Keratinocyte (primary cell): ENCODE measurements at regions not wholly inside any gene's neighbourhood (a gene's known extent, or its start where the extent isn't known, plus 50 kb on each side); places are given as distances from the start of the nearest gene placed in this dataset.
"Not testable (repeated sequence)": the region's sequence is repeated elsewhere in the genome, so short reads cannot be mapped to it uniquely, and the experiment has no call there.

Experiments
- DNase-seq: peaks from one replicate; pipeline ENCODE4 v3.0.0-alpha.2; 2011; ENCODE audit warnings: low read depth, missing footprints, low spot score
- FAIRE-seq: peaks from 2 replicates; lab custom pipeline; 2011; peaks lifted over from hg19 to GRCh38; lab: Jason Lieb, UNC
- H2AFZ ChIP-seq: 2 replicates; pipeline ENCODE4 v1.6.0; 2012; ENCODE audit warnings: low read length, control low read depth, inconsistent platforms; ENCODE audit not compliant: control insufficient read depth
- H3K27ac ChIP-seq: 2 replicates; pipeline ENCODE4 v1.5.1; 2011; ENCODE audit warnings: low read length; ENCODE audit not compliant: control insufficient read depth, insufficient read depth
- H3K27me3 ChIP-seq: 3 replicates; pipeline ENCODE4 v1.6.0; 2011; ENCODE audit warnings: low read length; ENCODE audit not compliant: control insufficient read depth, insufficient read depth; ENCODE audit errors: extremely low read depth
- H3K36me3 ChIP-seq, 2 experiments: 2 replicates in 1 of 2; 3 replicates in 1 of 2; pipeline ENCODE4 v1.5.1; 2011; ENCODE audit warnings: low read length in 2 of 2, mild to moderate bottlenecking in 1 of 2; ENCODE audit not compliant: control insufficient read depth in 2 of 2, insufficient read depth in 2 of 2; ENCODE audit errors: extremely low read depth in 1 of 2
- H3K4me1 ChIP-seq: 3 replicates; pipeline ENCODE4 v1.5.1; 2011; ENCODE audit warnings: low read length; ENCODE audit not compliant: control insufficient read depth, insufficient read depth; ENCODE audit errors: extremely low read depth
- H3K4me2 ChIP-seq: 3 replicates; pipeline ENCODE4 v1.6.0; 2011; ENCODE audit warnings: low read depth, low read length; ENCODE audit not compliant: control insufficient read depth, insufficient read depth; ENCODE audit errors: extremely low read depth
- H3K4me3 ChIP-seq, 3 experiments: fragments of 200-600 bp in 1 of 3; sonication (generic) in 1 of 3; 2 replicates in 2 of 3; 3 replicates in 1 of 3; pipeline ENCODE4 v1.5.1; 2011 to 2016; ENCODE audit warnings: low read length in 3 of 3, mild to moderate bottlenecking in 3 of 3, control low read depth in 2 of 3, inconsistent platforms in 1 of 3, low read depth in 1 of 3, mixed read lengths in 1 of 3, mixed run types in 1 of 3, moderate library complexity in 1 of 3; ENCODE audit not compliant: control insufficient read depth in 2 of 3, insufficient read depth in 2 of 3; ENCODE audit errors: extremely low read depth in 1 of 3
- H3K79me2 ChIP-seq: 2 replicates; pipeline ENCODE4 v1.6.0; 2012; ENCODE audit warnings: low read length; ENCODE audit not compliant: control insufficient read depth, insufficient read depth
- H3K9ac ChIP-seq: 3 replicates; pipeline ENCODE4 v1.6.0; 2011; ENCODE audit warnings: low read length; ENCODE audit not compliant: control insufficient read depth, insufficient read depth; ENCODE audit errors: extremely low read depth
- H3K9me1 ChIP-seq: 3 replicates; pipeline ENCODE4 v1.6.0; 2011; ENCODE audit warnings: low read length; ENCODE audit not compliant: control insufficient read depth, insufficient read depth; ENCODE audit errors: extremely low read depth
- H3K9me3 ChIP-seq: 2 replicates; pipeline ENCODE4 v1.5.1; 2012; ENCODE audit warnings: low read depth, low read length; ENCODE audit not compliant: control insufficient read depth
- H4K20me1 ChIP-seq: 3 replicates; pipeline ENCODE4 v1.6.0; 2011; ENCODE audit warnings: low read length; ENCODE audit not compliant: control insufficient read depth, insufficient read depth; ENCODE audit errors: extremely low read depth
- EZH2 ChIP-seq: IDR thresholded peaks from one replicate; pipeline ENCODE4 v1.6.1; 2012; ENCODE audit warnings: inconsistent platforms, mild to moderate bottlenecking, low read length, moderate library complexity
- dilution Hi-C: fragments of 300-500 bp; cut with MboI; formaldehyde crosslinking; loops from one replicate; pipeline ENCODE4 v1.7.0; 2020; ENCODE audit warnings: low sequenced_read_pairs; ENCODE audit not compliant: extremely low pct_ligation_motif_present
- TF ChIP-seq, protein P1 (sequence below), 3 experiments: IDR thresholded peaks in 1 of 3; conservative IDR thresholded peaks in 1 of 3; optimal IDR thresholded peaks in 1 of 3; 2 replicates in 2 of 3; 3 replicates in 1 of 3; pipeline versions ENCODE3 to v1.5.1; 2011; ENCODE audit warnings: low read length in 3 of 3, mild to moderate bottlenecking in 3 of 3, moderate library complexity in 2 of 3, control low read depth in 1 of 3, inconsistent platforms in 1 of 3; ENCODE audit not compliant: insufficient read depth in 2 of 3; ENCODE audit errors: extremely low read depth in 1 of 3

DNA sequence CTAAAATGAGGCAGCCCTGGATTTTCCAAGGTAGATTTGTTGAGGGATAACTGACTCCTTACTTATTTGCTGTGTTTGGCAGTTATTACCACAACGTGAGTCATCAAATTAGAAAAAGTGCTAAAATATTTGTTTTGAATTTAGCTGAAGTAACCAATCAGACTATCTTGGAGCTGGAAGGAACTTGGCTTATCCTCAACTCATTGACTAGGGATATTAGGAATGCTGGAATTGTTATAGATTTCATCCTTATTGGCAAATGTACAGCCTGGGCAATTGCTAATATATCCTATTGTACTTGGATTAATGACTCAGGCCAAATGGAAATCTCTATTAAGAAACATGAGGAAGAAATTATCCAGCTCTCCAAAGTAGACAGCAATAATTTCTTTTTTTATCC lies 1189.0 kb upstream of the LRRN3 start:
- peaks cover 2% of the 10 kb centered on the region for H3K4me1 ChIP-seq
- dilution Hi-C loops = no loop called here
- no peak overlapping the region for H3K4me2 ChIP-seq
- no peaks in the 10 kb centered on the region for H3K9me1 ChIP-seq
- no peak overlapping the region for H3K27ac ChIP-seq
- TF ChIP-seq, protein P1, sequence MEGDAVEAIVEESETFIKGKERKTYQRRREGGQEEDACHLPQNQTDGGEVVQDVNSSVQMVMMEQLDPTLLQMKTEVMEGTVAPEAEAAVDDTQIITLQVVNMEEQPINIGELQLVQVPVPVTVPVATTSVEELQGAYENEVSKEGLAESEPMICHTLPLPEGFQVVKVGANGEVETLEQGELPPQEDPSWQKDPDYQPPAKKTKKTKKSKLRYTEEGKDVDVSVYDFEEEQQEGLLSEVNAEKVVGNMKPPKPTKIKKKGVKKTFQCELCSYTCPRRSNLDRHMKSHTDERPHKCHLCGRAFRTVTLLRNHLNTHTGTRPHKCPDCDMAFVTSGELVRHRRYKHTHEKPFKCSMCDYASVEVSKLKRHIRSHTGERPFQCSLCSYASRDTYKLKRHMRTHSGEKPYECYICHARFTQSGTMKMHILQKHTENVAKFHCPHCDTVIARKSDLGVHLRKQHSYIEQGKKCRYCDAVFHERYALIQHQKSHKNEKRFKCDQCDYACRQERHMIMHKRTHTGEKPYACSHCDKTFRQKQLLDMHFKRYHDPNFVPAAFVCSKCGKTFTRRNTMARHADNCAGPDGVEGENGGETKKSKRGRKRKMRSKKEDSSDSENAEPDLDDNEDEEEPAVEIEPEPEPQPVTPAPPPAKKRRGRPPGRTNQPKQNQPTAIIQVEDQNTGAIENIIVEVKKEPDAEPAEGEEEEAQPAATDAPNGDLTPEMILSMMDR (optimal IDR thresholded peaks at IDR 0.05 in 1 of 3, IDR thresholded peaks at IDR 0.05 in 1 of 3, conservative IDR thresholded peaks at IDR 0.05 in 1 of 3; ENCODE audit: extremely low read depth in 1 of 3, insufficient read depth in 2 of 3, low read length in 3 of 3) = no peak
- no peak for TF ChIP-seq EZH2
- H4K20me1 ChIP-seq = no peaks in the 10 kb centered on the region
- FAIRE-seq (no peak), DNase-seq (no peak)
- H3K9me3 ChIP-seq = no peaks in the 10 kb centered on the region
- no peaks in the 10 kb centered on the region for H3K27me3 ChIP-seq
- H2AFZ ChIP-seq = no peak overlapping the region
- no peak overlapping the region for H3K9ac ChIP-seq
- no peaks in the 10 kb centered on the region for H3K79me2 ChIP-seq
- H3K4me3 ChIP-seq = no peak overlapping the region
- no peaks in the 10 kb centered on the region for H3K36me3 ChIP-seq

DNA sequence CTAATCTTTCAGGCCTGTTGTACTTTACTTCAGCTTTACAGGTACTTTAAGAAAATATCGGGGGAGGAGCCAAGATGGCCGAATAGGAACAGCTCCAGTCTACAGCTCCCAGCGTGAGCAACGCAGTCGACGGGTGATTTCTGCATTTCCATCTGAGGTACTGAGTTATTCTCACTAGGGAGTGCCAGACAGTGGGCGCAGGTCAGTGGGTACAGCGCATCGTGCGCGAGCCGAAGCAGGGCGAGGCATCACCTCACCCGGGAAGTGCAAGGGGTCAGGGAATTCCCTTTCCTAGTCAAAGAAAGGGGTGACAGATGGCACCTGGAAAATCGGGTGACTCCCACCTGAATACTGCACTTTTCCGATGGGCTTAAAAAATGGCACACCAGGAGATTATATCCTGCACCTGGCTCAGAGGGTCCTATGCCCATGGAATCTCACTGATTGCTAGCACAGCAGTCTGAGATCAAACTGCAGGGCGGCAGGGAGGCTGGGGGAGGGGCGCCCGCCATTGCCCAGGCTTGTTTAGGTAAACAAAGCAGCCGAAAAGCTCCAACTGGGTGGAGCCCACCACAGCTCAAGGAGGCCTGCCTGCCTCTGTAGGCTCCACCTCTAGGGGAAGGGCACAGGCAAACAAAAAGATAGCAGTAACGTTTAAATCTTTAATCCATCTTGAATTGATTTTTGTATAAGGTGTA lies 1185.4 kb upstream of the LRRN3 start:
- H3K79me2 ChIP-seq, dilution Hi-C loops, H3K4me3 ChIP-seq, H3K27me3 ChIP-seq, H3K9me3 ChIP-seq, H4K20me1 ChIP-seq, H3K27ac ChIP-seq, H3K4me1 ChIP-seq, H3K9me1 ChIP-seq, H3K36me3 ChIP-seq, H3K4me2 ChIP-seq, H2AFZ ChIP-seq, H3K9ac ChIP-seq, DNase-seq, FAIRE-seq: not testable (repeated sequence)

DNA sequence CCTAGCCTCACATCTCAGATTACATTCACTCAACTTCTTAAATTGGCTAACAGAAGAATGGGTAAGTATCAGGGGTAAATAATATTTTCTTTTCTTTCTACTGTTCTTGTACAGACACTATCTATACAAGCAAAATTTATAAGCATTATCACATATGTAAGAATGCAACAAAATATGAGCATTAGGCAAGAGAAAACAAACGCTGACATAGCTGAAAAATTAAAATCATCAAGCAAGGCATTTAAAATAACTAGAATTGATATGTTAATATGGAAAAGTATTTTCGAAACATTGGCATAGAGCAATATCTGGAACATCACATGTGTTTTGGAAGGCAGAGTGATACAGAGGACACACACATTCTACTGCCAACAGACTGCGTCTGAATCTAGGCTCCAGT lies 1175.3 kb upstream of the LRRN3 start:
- no peaks in the 10 kb centered on the region for H4K20me1 ChIP-seq
- no peak for FAIRE-seq
- H3K4me2 ChIP-seq = no peak overlapping the region
- dilution Hi-C loops = no loop called here
- DNase-seq = no peak
- no peak overlapping the region for H3K9ac ChIP-seq
- no peaks in the 10 kb centered on the region for H3K4me1 ChIP-seq
- H2AFZ ChIP-seq = no peak overlapping the region
- H3K27ac ChIP-seq = no peak overlapping the region
- H3K79me2 ChIP-seq = no peaks in the 10 kb centered on the region
- no peaks in the 10 kb centered on the region for H3K9me1 ChIP-seq
- no peaks in the 10 kb centered on the region for H3K36me3 ChIP-seq
- no peak overlapping the region for H3K4me3 ChIP-seq
- no peak for TF ChIP-seq EZH2
- TF ChIP-seq, protein P1 (optimal IDR thresholded peaks at IDR 0.05 in 1 of 3, IDR thresholded peaks at IDR 0.05 in 1 of 3, conservative IDR thresholded peaks at IDR 0.05 in 1 of 3; ENCODE audit: extremely low read depth in 1 of 3, insufficient read depth in 2 of 3, low read length in 3 of 3) = no peak
- no peaks in the 10 kb centered on the region for H3K27me3 ChIP-seq
- no peaks in the 10 kb centered on the region for H3K9me3 ChIP-seq
